ENCODE measurements at regions not wholly inside any gene's neighbourhood (a gene's known extent, or its start where the extent isn't known, plus 50 kb on each side); places are given as distances from the start of the nearest gene placed in this dataset.

GRCh38 chr4:106476741-106477140 is 108.2 kb upstream of the GIMD1 start:
- ChIA-PET CTCF (no interaction called here), POLR2A (no interaction called here)

GRCh38 chr4:106473515-106473914 is 104.9 kb upstream of the GIMD1 start:
- CTCF ChIA-PET = no interaction called here
- POLR2A ChIA-PET = no interaction called here

- POLR2A ChIA-PET = no interaction called here
Measured at GRCh38 chr4:106471151-106471550, 102.6 kb upstream of the GIMD1 start.

GRCh38 chr4:106463622-106464021 is 95.0 kb upstream of the GIMD1 start:
- POLR2A ChIA-PET = no interaction called here

More at GRCh38 chr4:106471151-106471550, 102.6 kb upstream of the GIMD1 start:
- CTCF ChIA-PET = no interaction called here

GRCh38 chr4:106454581-106454980 is 86.0 kb upstream of the GIMD1 start:
- ChIA-PET CTCF (no interaction called here), POLR2A (no interaction called here)

More at GRCh38 chr4:106463622-106464021, 95.0 kb upstream of the GIMD1 start:
- CTCF ChIA-PET = no interaction called here

GRCh38 chr4:106454021-106454420 is 85.4 kb upstream of the GIMD1 start:
- ChIA-PET POLR2A (no interaction called here), CTCF (no interaction called here)

- POLR2A ChIA-PET = no interaction called here
- CTCF ChIA-PET = no interaction called here
Measured at GRCh38 chr4:106451091-106451490, 82.5 kb upstream of the GIMD1 start.

GRCh38 chr4:106450249-106450648 is 81.7 kb upstream of the GIMD1 start:
- ChIA-PET CTCF (no interaction called here), POLR2A (no interaction called here)

- CTCF ChIA-PET = no interaction called here
- POLR2A ChIA-PET = no interaction called here
Measured at GRCh38 chr4:106444557-106444956, 76.0 kb upstream of the GIMD1 start.

- ChIA-PET CTCF (no interaction called here), POLR2A (no interaction called here)
Measured at GRCh38 chr4:106430797-106431196, 62.2 kb upstream of the GIMD1 start.

- POLR2A ChIA-PET = no interaction called here
- CTCF ChIA-PET = no interaction called here
Measured at GRCh38 chr4:106429885-106430284, 61.3 kb upstream of the GIMD1 start.

GRCh38 chr4:106426069-106426468 is 57.5 kb upstream of the GIMD1 start:
- CTCF ChIA-PET = no interaction called here
- POLR2A ChIA-PET = no interaction called here

- CTCF ChIA-PET = no interaction called here
- POLR2A ChIA-PET = no interaction called here
Measured at GRCh38 chr4:106425576-106425975, 57.0 kb upstream of the GIMD1 start.

GRCh38 chr4:106424426-106424825 is 55.8 kb upstream of the GIMD1 start:
- POLR2A ChIA-PET = no interaction called here
- CTCF ChIA-PET = no interaction called here

GRCh38 chr4:106423791-106424190 is 55.2 kb upstream of the GIMD1 start:
- POLR2A ChIA-PET = no interaction called here

GRCh38 chr4:106422766-106423165 is 54.2 kb upstream of the GIMD1 start:
- CTCF ChIA-PET = no interaction called here
- POLR2A ChIA-PET = no interaction called here

More at GRCh38 chr4:106423791-106424190, 55.2 kb upstream of the GIMD1 start:
- CTCF ChIA-PET = no interaction called here

- ChIA-PET POLR2A (no interaction called here), CTCF (no interaction called here)
Measured at GRCh38 chr4:106421441-106422296, 53.1 kb upstream of the GIMD1 start.

GRCh38 chr4:106418444-106418843 is 49.9 kb upstream of the GIMD1 start:
- POLR2A ChIA-PET = no interaction called here
- CTCF ChIA-PET = no interaction called here
